ENCODE measurements at regions not wholly inside any gene's neighbourhood (a gene's known extent, or its start where the extent isn't known, plus 50 kb on each side); places are given as distances from the start of the nearest gene placed in this dataset.
"Not testable (repeated sequence)": the region's sequence is repeated elsewhere in the genome, so short reads cannot be mapped to it uniquely, and the experiment has no call there.

GRCh38 chr4:156509921-156510320 lies 461.7 kb downstream of the PDGFC start:
- TF ChIP-seq CTCF, POLR2A (IDR thresholded peaks at IDR 0.05): not testable (repeated sequence)

Measured in body of pancreas (tissue), 4 donors.